NCI-H1092 (cell line): ENCODE measurements at regions not wholly inside any gene's neighbourhood (a gene's known extent, or its start where the extent isn't known, plus 50 kb on each side); places are given as distances from the start of the nearest gene placed in this dataset.

Experiments used
- DNase-seq: peaks from one replicate; lab custom pipeline; 2025; lab: John Stamatoyannopoulos, UW

DNA sequence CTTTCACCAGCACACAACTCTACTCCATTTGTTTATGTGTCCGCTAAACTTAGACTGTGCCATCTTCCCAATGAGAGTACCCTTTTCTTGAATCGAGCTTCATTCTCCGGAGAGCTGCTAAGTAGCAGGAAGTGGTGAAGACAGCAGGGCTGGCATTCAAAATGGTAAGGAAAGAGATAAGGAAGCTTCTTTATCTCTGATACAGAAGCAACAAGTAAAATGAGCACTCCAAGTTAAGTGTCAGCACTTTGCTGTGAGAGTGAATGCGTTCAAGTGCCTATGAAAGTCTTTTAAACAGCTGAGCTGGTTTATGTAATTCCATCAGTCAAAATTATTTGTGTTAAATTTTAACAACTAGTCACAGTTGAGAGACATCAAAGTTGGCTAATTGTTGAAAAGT is 386.8 kb upstream of the PTPRD start:
- DNase-seq = no peak

DNA sequence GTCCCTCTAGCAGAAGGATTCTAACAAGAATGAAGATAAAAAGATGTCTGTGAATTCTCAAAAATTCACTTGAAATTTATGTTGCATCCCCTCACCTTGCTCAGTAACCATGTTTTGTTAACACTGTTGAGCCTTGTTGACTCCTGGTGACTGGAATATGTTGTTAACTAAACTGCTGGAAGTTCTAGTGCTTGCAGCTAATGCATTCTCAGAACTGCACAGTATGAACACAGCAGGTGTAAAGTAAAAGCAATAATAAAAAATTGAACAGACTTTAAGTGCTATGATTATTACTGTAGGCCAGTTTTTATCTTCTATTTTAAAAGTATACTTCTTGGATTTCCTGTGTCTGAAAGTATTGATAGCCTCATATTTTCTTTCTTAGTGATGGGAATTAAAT is 388.7 kb upstream of the PTPRD start:
- no peak for DNase-seq

DNA sequence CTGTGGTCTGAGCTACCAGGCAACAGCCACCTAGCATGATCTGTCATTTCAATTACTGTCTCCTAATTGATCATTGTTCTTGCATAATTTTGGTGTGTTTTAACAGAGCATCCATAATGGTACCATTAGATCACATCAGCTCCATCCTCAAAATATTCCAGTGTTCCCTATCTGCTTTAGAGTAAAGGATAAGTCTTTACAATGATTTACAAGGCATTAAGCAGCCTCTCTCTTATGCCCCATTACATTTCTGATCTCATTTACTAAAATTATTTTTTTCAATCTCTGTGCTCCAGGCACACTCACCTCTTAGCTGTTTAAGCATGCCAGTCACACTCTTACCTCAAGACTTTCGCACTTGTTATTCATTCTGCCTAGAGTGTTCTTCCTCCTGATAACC is 389.9 kb upstream of the PTPRD start:
- DNase-seq = no peak

DNA sequence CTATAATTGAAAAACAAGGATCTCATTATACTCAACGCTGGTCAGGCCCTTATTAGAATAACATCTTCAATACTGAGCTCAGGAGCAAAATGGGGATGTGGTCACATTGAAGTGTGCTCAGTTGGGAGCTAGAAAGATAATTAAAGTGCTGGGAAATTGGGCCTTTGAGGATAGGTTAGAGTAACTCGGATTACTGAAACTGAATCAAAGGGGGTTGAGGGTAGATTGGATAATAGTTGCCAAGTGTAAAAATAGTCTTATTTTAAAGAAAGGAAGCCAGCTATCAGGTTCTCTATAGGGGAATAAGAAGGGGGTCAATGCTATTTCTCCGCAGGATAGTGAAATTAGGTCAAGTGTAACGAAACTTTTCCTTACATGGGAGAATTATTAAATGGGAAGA is 391.0 kb upstream of the PTPRD start:
- no peak for DNase-seq

DNA sequence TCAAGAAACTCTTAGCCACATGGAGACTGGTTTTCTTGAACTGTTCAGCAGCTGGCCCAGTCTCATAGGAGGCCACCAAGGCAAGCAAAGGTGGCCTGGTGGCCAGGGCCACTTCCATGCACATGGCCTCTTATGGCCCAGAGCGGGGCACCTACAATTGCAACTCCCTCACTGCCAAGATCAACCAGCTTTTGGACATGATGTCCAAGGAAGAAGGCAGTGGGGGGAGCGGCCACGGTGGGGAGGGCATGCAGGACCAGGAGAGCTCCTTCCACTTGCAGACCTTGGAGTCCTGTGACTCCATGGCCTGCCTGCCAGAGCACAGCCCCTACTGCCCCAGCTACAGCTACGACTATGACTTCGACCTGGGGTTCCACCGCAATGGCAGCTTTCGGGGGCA is 398.9 kb upstream of the PTPRD start:
- DNase-seq = no peak

DNA sequence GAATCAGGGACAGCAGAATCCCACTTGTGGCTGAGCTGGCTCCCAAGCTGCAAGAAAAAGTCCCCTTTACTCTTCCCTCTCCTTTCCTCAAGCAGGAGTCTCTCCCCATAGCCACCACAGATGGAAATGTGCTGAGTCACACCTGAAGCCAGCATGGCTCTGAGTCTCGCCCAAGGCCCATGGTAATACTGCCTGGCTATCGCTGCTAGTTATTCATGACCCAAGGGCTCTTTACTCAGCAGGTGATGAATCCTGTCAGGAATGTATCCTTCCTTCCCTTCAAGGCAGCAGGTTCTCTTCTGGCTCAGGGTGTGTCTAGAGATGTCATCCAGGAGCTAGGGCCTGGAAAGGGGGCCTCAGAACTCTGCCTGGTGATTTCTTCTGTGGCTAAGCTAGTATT is 403.3 kb upstream of the PTPRD start:
- no peak for DNase-seq

DNA sequence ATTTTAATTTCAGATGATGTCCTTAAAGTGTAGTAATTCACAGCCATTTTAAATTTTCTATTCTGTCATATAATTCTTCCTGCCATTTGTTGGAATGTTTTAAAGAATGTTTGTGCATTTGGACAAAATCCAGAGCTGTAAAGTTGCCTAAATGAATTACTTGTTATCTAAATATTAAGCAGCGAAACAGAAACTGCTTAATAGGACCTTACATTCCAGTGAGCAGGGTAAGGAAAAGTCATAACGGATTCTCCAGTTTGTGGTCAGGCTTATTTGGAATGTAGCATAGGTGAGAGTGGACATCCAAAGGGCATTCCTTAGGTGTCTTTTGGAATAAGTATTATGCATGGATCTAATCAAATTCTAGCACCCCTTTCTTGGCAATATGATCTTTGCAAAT is 410.4 kb upstream of the PTPRD start:
- no peak for DNase-seq

DNA sequence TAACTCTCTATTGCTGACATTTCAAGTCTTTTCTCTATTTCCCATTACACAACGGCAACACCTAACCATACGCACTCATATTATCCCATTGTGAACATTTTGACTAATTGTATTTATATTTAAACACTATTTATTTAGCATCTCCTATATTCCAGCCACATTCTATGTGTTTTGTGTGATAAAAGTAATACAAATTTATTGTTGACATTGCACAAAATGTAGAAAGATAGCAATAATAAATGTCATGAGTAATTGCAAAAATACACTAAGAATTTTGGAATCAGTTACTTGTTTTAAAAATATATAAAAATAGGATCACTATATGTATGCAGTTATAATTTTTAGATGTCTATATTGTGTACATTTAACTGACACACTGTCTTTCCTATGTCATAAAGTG is 413.0 kb upstream of the PTPRD start:
- no peak for DNase-seq

DNA sequence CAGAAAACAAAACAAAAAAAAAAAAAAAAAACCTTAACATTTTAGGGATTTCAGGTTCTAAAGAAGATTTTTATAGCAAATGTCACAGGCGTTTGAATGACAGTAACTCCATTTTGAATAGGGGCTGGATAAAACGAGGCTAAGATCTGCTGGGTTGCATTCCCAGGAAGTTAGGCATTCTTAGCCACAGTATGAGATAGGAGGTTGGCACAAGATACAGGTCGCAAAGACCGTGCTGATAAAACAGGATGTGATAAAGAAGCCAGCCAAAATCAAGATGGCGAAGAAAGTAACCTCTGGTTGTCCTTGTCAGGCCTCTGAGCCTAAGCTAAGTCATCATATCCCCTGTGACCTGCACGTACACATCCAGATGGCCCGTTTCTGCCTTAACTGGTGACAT is 425.6 kb upstream of the PTPRD start:
- DNase-seq = no peak

DNA sequence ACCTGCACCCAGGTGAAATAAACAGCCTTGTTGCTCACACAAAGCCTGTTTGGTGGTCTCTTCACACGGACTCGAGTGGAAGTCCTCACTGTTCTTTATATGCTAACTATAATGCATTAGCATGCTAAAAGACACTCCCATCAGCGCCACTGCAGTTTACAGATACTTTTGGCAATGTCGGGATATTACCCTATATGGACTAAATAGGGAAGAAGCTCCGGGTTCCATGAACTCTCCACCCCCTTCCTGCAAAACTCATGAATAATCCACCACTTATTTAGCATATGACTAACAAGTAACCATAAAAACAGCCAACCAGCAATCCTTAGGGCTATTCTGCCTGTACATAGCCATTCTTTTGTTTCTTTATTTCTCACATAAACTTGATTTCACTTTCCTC is 426.2 kb upstream of the PTPRD start:
- no peak for DNase-seq

DNA sequence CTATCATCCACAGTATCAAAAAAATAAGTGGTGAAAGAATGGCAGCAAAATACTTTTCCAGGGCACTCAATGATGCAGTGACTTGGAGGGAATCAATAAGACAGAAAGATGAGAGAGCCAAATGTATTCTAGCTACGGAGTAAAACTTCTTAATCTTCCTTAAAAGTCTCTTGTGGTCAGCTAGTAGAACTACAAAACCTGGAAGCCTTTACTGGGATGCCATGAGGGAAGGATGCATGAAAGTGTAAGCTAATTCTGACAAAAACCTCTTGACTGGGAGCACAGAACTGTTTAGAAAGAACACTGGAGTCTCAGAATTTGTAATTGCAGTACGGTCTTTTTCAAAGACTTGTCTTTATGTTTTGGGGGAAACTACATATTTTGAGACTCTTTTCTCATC is 432.8 kb upstream of the PTPRD start:
- DNase-seq = no peak

DNA sequence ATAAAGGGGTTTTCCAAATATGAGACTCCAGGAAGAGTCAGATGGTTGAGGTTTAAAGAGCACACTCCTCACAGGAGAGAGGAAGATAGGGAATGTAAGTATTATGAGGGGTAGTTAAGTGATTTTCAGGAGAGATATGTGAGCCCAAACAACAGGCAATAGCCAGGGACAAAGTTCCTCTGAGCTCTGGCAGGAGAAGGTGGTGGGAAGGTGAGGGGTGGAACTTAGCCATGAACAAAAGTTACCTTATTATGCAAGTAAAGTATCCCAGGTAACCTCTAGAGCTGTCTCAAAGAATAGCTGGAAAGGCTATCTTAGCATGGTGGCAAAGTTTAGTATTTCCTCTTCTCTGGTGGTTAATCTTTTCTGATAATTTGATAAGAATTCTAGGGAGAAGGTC is 450.5 kb upstream of the PTPRD start:
- no peak for DNase-seq

DNA sequence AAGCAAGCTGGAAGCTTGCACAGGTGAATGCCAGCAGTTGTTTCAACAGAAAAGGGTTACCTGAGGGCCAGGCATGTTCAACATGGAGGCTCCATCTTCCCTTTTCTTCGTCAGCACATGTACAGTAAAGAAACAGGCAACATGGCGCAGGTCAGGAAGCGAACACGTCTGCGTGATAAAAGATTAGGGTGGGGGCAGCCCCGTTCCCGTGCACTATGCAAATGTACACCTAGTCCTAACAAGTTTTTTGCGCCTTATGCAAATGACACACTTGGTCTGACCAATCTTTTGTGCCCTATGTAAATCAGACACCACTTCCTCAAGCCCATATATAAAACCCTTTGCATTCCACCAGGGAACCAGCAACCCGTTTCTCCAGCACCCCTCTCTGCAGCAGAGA is 452.1 kb upstream of the PTPRD start:
- DNase-seq = no peak

DNA sequence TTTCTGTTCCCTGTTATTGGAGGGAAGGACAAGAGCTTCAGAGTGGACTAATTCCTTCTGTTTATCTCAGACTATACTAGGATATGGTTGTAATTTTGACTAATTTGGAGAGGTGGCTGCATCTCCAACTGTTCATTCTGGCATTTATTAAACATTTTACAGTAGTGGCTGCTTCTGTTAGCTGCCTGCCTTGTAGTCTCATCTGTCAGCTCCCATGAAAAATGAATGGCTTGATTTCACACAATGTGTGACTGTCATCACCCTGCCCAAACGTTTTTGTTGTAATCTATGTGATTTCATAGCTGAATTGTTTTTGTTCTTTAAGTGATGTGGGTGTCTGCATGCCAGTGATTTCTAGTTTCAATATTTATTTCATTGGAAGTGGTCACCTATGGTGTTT is 459.4 kb upstream of the PTPRD start:
- no peak for DNase-seq

DNA sequence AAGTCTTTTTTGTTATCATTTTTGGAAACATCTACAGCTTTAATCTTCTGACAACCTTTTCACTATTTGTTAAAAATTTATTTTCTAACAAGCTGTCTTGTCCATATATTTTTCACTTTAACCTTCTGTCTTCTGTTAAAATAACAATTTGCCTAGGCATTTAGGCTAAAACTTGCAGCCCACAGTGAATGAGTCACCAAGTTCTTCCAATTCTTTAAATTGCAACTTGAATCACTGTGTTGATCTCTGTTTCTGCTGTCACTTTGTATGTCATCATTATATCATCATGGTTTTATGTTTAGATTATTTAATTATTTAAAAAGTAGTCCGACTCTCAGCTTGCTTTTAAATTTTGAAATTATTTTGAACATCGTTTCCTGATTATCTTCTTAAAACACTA is 473.8 kb upstream of the PTPRD start:
- no peak for DNase-seq

DNA sequence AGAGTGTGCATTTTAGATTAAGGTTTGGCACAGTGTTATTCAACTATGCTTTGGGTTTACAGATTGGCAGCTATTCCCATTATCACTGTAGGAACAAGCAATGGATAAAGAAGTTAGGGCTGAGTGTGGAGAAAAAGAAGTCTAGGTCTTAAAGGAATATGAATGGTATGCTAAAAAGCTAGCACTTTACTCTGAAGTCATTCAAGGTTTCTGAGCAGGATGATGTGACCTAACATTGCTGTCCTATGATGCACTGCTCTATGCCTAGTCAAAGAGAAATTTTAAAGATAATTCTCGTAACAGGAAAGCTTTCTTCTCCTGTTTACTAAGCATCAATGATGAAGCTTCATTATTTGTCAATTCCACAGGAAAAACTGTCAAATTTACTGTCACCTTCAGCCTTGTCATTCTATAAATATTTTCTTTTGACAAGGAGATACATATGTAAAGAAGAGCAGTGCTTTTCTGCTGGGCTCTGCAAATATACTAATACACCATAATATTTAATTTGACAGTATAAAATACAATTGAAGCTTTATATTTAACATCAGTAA is 476.1 kb upstream of the PTPRD start:
- no peak for DNase-seq

DNA sequence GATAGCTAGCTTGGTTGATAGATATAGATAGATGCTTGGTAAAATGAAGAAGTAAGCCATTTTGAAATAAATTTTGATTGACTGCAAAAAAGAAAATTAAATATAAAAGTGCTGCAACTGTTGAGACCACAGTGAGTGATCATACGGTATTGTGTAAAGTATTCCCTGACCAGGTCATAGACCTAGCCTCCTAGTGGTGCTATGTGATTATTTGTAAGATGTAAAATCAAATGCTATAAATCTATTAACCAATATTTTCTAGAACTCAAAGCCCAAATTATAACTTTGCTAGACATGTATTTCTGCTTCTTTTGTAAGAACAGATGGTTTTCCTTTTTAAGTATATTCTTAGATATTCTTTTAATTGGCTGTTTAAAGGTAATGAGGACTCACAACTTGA is 480.2 kb upstream of the PTPRD start:
- DNase-seq = no peak

DNA sequence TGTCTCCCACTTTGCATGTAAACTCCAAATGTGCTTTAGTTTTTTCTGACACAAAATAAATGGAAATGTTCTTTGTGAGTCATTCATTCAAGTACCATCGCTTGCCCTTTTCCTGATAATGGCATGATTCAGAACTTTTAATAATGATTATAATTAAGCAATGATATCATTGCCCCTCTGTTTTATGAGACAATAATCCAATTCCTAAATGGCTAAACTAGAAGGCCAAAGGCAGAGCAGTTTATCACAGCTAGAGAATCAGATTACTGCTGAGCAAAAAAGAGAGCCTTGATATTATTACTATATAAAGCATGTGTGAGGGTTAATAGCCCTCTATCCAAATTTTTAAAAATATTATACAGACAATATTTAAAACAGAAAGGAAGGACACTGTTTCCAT is 484.2 kb upstream of the PTPRD start:
- no peak for DNase-seq

DNA sequence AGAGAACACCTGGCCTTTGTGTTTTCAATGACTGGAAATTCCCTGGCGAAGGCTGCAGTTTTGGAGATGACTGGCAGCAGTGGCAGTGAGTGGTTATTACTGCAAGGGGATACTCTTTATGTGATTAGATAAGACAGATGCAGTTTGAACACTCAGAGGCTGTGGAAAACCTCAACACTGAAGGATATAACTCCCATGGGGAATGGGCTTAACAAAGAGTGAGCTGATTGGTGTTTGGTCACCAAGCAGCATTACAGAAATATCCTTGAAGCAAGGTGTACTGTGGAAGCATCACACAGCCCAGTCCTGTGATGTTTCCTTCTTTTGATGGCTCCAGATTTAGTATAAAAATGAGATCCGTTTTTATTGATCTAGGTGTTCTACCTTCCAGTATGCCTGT is 490.7 kb upstream of the PTPRD start:
- peak; percentile 38 for DNase-seq

DNA sequence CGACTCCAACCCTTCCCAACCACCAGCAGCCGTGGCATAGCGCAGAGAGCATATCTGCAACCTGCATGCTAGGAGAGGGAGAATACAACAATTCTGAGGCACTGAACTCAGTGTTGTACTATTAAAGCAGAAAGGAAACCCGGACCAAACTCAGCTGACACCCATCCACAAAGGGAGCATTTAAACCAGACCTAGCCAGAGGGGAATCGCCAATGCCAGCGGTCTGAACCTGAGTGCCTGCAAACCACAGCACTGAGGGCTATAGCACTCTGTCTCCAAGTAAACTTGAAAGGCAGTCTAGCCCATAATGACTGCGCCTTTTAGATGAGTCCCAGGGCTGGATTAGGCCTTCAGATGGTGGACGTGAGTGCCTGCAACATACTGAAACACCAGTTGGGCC is 494.4 kb upstream of the PTPRD start:
- DNase-seq = no peak

DNA sequence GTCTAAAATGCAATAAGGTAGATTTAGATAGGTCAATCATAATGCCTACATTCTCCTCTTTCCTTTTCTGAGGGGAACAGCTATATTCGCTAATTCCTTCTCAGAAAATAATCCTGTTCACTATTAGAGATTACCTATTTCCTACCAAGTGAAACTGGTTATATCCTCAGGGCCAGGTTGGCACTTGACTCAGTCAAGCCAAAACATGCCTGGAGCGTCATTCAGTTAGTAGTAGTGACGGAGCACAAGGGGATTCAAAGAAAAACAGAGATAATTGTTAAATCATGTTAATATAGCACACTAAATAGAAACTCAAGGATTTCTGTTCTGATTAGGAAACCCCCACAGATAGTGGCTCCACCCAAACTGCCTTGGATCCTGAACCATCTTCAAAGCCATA is 515.4 kb upstream of the PTPRD start:
- DNase-seq = no peak

DNA sequence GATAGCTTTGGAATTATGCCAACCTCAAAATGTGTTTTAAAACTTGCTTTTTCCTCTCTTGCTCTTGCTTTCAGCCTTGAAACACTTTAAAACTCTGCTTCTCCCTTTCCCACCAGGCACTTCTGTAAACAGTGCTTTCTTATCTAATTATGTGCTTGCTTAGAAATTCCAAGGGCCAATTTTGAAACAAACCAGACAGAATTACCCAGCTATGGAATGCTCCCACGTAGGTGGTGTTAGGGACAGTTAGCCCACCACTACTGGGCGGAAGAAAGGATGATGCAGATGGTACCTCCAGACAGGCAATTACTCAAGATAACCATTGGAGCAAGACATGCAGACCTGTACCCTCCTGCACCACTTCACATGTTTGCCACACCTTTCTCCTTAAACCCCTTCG is 523.0 kb upstream of the PTPRD start:
- DNase-seq = no peak

DNA sequence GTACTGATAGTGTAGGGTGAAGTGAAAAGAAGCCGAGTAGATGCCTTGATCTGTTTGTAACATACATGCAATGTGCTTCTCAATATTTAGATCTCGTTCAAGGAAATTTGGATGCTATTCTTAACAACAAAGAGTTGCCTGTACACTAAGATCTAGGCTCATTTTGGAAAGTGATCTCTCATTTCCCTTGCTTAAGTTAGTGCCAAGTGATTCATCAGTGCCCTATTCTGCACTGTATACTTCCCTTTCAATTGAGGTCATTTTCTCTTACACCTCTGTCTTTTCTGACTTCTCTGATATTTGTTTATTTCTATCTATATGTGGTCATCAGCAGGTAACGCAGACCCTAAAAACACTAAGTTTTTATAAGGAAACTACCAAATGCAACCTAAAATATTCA is 528.6 kb upstream of the PTPRD start:
- no peak for DNase-seq

DNA sequence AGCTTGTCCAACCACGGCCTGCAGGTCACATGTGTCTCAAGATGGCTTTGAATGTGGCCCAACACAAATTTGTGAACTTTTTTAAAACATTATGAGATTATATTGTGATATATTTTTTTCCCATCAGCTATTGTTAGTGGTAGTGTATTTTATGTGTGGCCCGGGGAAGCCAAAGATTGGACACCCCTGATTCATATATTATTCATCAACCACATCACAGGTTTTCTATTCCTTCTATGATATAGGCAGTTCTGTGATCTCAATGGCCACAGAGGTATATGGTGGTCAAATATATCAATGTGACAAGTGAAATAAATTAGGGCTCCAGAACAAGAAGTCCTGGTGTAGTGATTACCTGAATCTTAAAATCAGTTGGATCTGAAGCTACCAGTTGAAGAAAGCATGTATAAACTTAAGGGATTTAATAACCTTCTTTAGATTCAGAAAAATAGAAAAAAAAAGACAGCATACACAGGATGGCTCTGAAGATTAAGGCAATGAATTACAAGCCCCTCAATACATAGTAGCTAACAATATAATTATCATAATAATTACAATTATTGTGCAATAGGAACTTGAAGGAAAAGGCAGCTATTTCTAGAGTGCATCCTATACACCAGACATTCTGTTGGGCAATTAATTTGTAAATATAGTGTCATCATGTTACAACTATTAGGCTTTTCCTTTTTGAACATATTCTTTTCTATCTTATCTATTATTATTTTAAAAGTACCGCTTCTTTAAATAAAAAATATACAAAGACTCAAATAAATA is 530.4 kb upstream of the PTPRD start:
- DNase-seq = no peak
